T-helper 2 cell treated with Interferon-gamma antibody and Interleukin-4, amounts not matched to agents 100 ng/mL and 5 ng/mL, for 36 hours (primary cell): ENCODE measurements at regions not wholly inside any gene's neighbourhood (a gene's known extent, or its start where the extent isn't known, plus 50 kb on each side); places are given as distances from the start of the nearest gene placed in this dataset.

Source experiments
- intact Hi-C: fragments of 100-400 bp; cut with micrococcal nuclease; formaldehyde crosslinking; loops from one replicate; pipeline ENCODE4 v1.15.1; 2023

DNA sequence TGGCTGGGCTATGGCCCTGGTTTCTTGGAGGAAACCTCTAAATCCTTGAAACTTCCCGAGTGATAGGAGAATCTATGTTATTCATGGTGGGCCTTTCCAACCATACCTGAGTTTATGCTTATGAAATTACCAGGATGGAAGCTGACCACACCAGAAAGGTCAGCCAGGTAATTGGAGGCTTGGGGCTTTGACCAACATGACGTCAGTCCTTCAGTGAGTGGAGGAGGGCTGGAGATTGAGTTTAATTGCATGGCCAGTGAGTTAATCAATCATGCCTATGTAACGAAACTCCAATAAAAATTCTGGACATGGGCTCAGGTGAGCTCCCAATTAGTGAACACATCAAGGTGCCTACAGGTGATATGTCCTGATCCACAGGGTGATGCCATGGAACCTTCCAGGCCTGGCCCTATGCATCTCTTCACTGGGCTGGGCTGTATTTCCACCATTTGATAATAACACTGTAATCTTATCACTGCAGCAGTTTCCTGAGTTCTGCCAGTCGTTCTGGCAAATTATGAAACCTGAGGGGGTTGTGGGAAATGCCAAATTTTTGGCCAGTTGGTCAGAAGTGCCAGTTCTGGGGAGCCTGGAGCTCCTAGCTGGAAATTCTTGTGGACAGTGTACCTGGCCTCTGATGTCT, 106.5 kb downstream of the CDH26 start:
- intact Hi-C loops = no loop called here

DNA sequence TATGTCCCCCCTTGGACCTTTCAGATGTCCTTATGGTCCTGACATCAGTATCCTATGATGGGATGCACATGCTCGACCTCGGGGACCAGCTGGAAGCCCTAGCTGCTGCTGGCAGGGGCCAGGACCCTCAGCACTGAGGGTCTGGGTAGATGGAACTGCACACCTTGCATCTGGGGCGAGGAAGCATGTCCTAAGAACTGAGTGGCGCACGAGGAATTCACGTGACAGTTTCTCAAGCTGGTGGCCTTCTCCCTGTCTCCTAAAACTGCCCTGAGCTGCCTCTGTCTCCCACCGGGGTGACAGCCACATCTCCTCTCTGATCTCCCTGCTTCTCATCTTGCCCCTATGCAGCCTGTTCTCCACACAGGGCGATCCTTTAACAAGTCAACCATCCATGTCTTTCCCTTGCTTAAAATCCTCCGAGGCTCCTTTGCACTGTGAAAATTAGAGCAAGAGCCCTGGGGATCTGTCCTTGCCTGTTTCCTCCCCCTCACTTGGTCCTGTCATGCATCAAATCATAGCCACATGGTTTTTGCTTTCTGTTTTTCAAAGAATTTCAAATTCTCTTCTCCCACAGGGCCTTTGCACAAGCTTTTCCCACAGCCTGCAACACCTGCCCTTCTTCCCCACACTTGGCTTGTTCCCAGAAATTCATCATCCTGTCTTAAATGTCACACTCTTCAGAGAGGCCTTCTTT, 107.7 kb downstream of the CDH26 start:
- intact Hi-C loops = no loop called here

DNA sequence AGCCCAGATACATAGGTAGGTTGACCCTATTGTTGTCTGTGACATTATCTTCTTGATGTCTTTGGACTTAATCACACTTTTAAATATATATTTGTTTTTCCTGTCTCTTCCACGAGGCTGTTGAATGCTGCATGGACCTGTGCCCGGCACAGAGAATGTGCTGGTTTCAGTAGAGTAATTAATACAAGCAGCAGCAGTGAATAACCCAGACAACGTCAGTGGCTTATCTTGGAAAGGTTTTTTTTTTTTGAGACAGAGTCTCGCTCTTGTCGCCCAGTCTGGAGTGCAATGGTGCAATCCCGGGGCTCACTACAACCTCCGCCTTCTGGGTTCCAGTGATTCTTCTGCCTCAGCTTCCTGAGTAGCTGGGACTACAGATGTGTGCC, 108.2 kb downstream of the CDH26 start:
- intact Hi-C loops = no loop called here

DNA sequence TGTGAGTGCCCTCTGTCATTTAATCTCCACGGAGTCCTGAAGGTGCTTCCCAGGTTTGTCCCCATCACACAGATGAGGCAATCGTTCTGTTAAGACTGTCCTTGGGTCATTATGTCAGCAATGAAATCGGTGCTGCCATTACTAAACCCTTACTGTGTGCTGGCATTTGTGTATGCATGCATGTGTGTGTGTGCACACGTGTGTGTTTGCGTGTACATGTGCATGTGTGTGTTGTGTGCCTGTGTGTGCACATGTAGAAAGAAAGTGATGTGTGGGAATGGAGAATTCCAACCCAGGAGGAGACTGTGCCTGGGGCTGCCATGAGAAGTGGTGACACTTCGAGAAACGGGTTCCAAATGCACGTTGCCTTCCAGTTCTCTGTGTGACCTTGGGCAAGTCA, 110.3 kb downstream of the CDH26 start:
- intact Hi-C loops = no loop called here

DNA sequence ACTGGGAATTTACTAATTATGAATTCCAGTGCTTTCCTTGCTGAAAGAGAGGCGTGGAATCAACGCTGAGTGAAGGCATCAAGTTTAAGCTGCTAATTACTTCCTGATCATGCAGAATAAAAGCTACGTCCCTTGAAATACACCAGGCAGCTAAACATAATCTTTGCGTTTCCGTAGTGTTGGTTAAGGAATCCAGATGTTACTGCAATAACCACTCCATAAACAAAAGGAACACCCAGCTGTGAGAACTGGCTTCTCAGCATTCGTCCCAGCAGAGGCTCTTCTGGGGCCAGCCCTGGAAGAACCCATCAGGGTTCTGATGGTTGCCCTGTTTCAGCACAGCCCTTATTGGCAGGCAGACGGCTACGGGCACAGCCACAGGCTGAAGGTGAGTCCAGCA, 111.4 kb downstream of the CDH26 start:
- intact Hi-C loops = no loop called here

DNA sequence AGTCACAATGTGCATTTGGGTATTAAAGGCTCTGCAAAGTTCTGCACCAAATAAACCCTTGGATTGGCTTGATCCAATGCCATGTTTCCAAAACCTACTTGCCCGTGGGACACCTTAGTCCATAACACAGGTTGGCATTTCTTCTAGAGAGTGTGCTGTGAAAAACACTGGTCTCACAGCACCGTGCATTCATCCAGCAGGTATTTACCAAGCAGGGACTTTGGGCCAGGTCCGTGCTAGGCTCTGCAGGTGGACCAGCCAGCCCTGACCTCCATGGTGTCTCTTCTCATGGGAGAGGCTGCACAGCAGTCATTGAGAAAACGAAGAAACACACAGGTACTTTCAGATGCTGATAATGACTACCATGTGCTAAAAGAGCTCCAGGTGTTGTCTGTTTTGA, 112.6 kb downstream of the CDH26 start:
- intact Hi-C loops = no loop called here

DNA sequence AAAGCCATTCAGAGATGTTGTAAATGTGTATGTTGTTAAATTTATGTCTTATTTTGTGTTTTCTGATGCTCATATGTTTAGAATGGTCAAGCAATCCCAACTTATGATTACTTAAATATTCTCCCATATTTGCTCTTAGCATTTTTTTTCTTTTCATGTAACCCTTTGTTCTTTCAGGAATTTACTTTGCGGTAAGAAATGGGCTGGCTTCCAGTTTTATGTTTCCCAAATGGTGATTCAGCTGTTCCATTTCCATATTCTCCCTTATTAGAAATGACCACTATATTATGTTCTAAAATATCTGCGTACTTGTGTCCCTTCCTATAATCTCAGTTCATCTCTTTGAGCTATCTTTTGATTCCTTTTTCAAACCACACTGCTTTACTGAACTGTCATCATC, 113.7 kb downstream of the CDH26 start:
- intact Hi-C loops = no loop called here

DNA sequence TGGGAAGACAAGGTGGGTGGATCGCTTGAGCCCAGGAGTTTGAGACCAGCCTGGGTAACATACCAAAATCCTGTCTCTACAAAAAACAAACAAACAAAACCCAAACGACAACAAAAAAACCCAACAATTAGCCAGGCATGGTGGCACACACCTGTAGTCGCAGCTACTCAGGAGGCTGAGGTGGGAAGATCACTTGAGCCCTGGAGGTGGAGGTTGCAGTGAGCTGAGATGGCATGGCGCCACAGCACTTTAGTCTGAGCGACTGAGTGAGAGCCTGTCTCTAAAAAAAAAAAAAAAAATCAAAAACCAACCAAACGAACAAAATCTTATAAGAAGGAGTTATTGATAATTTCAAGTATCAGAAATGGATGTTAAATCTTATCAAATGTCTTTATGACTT, 114.9 kb downstream of the CDH26 start:
- intact Hi-C loops = no loop called here

DNA sequence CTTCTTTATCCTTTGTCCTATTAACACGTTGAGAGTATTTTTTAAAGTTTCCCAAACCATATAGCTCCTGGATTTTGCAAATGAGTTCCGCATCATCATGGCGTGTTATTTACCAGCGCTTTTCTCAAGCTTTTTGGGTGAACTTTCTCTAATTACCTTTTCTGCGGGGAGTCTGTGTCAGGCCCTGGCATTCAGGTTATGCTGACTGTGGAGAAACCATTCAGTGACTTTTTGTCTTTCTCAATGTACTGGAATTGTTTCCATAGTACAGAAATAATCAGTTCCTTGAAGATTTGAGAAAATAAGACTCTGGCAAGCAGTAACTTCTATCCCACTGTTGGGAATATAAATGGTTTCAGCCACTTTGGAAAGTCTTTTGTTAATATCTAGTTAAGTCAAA, 115.3 kb downstream of the CDH26 start:
- intact Hi-C loops = no loop called here

DNA sequence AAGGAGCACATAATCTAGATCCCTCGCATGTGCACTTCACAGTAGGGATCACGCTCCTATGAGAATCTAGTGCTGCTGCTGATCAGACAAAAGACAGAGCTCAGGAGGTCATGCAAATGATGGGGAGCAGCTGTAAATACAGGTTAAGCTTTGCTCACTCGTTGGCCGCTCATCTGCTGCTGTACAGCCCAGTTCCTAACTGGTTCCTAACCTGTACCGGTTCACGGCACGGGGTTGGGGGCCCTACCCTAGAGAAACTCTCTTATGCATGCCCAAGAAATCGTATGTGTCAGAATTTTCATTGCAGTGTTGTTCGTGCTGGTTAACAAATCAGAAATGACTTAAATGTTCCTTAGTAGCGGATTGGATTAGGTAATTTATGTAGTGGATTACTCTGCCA, 116.1 kb downstream of the CDH26 start:
- intact Hi-C loops = no loop called here

DNA sequence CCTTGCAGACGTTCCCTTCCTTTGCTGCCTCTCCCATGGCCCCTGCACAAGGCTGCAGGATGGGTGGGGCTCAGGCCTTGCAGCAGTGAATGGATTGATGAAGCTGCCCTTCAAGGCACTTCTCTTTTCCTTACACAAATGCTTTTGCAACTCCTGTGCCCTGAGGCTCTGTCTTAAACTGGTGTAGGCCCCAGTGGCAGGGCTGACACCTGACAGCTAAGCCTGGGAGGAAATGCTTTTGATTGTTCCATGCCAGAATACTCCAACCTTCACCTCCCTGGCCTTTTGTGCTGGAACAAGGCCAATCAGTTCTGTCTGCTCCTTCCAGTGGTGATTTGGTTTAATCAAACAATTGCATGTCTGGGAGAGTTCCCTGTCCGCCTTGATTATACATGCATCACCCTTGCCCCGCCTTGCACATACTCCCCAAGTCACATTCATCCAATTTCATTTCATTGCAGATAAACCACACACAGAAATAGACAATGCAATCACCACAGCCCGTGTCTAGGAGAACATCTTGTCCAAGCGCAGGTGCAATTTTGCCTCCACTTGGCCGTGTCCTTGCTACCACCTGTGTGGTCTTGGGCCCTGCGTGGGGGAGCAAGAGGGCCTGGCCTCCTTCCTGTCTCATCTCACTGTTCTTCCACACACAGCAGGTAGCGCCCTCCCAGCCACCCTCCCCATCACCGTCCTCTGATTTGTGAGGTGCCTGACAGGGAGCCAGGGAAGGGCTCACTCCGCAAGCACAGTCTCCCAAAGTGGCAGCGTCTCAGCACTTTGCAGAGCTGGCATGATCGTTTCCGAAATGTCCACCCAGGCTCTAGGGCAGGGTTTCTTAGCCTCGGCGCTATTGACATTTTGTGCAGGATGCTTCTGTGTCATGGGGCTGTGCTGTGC, 120.4 kb downstream of the CDH26 start:
- intact Hi-C loops = no loop called here

DNA sequence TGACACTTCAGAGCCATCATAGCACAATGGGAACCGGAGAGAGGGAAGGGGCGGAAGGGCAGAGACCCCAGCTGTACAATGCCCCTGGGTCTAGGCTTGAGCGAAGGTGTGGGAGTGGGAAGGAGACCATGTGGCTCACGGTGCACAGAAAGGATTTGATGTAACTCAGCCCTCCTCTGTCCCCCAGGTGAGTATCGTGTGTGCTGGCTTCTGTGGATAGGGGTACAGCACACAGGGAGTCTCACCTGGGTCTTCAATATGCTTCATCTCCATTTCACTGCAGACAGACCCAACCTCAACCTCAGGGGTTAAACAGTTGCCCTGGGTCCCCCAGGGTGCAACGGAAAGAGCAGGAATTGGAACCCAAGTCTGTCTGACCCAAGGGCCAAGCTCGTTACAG, 122.2 kb downstream of the CDH26 start:
- intact Hi-C loops = no loop called here

DNA sequence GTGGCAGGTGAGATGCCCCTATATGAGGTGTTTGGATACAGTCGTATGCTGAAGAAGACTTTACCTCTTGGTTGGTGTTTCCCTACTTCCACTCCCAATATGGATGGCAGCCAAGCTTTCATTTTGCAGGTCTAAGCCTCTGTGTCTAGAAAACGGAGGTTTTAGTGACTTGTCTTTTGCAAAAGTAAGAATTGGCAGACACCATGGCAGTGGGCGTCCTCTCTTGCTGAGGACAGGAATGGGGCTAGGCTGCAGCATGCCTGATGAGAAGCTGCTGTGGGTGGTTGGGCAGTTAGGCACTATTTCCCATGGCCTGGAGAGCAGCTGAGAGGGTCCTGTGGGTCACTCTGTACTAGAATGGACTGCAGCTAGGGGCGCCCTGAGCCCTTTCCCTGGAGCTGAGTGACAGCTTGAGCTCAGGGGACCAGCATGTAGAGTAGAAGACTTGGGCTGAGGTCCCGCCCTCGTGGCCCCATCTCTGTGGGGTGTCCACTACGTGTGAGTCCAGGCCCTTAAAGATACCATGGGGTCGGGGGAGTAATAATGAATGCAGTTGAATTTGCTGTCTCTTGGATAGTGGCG, 127.4 kb downstream of the CDH26 start:
- intact Hi-C loops = no loop called here

DNA sequence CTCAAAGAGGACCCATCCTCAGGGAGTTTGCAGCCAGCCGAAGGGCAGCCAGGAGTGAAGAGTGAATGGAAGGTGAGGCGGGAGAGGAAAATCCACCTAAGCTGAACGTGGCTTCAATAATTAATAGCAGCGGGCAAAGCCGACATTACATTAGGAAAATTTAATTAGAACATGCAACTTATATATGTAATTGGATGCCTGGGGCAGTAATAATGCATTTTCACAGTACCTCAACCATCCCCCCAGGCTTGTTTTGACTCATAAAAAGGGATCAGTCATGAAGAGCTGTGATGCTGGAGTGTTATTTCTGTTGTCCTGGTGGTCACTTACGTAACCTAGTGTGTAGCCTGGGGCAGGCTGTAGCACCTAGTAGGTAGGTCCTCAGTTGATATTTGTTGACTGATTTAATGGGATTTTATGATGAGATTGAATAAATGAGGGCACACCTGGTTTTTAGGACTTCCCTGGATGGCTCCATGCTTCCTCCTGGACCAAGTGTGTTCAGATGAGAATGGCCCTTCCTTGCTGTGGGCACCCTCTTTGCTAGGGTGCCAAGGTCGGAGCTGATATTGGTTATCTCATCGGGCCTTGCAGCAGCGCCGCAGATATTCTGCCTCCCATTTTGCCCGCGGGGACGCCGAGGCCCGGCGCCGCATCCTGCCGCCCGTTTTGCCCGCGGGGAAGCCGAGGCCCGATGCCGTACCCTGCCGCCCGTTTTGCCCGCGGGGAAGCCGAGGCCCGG, 128.8 kb downstream of the CDH26 start:
- intact Hi-C loops = no loop called here

DNA sequence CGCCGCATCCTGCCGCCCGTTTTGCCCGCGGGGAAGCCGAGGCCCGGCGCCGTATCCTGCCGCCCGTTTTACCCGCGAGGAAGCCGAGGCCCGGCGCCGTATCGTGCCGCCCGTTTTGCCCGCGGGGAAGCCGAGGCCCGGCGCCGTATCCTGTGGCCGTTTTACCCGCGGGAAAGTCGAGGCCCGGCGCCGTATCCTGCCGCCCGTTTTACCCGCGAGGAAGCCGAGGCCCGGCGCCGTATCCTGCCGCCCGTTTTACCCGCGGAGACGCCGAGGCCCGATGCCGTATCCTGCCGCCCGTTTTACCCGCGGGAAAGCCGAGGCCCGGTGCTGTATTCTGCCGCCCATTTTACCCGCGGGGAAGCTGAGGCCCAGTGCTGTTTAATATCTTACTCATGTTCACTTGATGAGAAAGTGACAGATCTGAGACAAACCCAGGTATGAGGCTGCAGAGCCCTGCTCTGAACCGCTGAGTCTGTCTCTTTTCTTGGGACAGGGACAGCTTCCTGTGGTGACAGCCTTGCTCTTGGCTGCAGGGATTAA, 129.4 kb downstream of the CDH26 start:
- intact Hi-C loops = no loop called here

DNA sequence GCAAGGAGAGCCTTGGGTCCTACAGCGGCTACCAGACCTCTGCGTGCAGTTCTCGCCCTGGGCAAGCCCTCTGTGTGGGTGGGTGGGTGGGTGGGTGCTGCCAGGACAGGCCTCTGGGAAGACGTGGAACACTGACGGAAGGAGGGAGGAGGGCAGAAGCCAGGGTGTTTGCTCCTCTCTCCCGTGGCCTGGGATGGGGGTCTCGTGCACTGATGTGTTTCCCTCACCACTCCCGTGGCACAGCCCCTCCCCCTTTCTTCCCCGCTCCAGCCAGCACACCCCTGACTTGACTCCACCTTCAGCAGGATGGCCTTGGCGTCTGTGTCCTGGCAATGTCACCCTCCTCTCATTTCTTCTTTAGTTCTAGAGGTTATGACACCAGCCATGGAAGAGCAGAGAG, 130.0 kb downstream of the CDH26 start:
- intact Hi-C loops = no loop called here

DNA sequence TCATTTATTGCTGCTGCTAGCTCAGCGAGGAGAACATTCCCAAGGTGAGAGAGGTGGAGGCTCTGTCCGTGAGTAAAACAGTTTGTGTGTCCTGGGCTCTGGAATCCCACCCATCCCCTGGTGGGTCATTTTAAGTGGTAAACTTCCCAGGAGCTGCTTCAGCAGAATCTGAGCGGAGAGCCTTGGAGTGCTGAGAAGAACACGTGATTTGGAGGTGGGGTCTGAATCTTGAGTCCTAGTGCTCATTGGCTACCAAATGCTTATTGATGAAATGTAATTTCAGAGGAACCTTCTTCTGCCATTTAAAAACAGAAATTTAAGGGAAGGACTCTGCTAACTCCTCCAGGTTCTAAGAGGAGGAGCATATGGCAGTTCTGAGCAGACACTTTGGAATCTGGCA, 132.4 kb downstream of the CDH26 start:
- intact Hi-C loops = no loop called here

DNA sequence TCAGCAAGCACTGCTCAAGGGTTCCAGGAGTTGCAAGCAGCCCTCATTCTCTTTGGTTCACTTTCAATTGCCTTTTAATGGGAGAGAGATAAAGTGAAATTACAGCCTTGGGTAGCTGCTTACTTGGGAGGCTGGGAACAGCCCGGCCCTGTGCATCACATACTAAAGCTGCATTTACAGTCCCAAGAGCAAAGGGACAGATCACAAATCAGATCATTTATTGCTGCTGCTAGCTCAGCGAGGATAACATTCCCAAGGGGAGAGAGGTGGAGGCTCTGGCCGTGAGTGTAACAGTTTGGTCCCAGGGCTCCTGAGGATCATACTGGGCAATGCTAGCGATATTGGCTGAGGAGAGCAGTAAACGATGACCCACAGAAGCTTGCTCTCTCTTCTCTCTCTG, 133.1 kb downstream of the CDH26 start:
- intact Hi-C loops = no loop called here

DNA sequence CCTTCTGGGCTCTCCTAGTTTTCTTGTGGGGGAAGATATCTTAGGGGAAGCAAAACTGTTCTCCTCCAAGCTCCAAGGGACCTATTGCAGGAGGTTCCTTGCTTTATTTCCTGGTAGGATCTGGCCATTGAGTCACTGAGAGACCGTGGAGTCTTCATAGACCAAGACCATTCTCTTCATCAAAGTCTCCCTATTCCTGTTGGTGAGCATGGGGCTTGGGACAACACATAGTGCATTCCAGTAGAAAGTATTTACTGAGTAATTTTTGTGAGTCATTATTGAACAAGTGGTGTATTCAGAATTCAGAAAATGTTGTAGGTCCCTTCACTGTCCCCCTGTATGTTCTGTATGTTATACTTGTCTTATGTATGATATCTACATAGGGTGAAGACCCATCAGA, 133.6 kb downstream of the CDH26 start:
- intact Hi-C loops = no loop called here

DNA sequence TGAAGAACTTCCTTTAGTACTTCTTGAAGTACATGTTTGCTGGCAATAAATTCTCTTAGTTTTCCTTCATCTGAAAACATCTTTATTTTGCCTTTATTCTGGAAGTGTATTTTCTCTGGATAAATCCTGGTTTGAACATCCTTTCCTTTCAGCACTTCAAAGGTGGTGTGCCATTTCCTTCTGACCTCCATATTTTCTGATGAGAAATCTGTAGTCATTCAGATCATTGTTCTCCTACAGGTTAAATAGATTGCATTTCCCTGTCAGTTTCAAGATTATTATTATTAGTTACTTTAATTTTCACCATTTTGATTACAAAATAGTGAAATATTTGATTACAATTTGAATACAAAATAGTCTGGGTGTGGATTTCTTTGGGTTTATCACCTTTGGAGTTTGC, 134.5 kb downstream of the CDH26 start:
- intact Hi-C loops = no loop called here

DNA sequence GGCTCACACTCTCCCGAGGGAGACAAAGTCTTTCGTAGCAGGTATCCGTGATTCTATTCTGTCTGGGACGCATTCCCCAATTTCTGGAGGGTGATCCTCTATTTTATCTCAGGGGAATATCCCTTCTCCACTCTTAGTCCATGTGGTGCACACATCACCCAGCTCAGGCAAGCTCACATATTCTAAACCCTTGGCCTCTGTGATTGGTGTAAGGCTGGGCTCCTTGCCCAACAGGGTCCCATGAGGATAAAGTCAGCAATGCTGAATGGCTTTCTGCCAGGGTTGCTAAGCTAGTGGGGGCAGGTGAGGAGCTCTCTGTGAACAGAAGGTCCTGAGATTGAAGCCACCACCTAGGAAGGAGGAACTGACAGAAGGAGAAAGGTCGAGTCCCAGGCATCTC, 137.2 kb downstream of the CDH26 start:
- intact Hi-C loops = no loop called here
